HPDE6-E6E7 (cell line): ENCODE measurements at regions not wholly inside any gene's neighbourhood (a gene's known extent, or its start where the extent isn't known, plus 50 kb on each side); places are given as distances from the start of the nearest gene placed in this dataset.
"Not testable (repeated sequence)": the region's sequence is repeated elsewhere in the genome, so short reads cannot be mapped to it uniquely, and the experiment has no call there.

Experiments
- DNase-seq: peaks from one replicate; pipeline ENCODE4 v3.0.0; 2011; ENCODE audit warnings: missing footprints; ENCODE audit errors: extremely low spot score

DNA sequence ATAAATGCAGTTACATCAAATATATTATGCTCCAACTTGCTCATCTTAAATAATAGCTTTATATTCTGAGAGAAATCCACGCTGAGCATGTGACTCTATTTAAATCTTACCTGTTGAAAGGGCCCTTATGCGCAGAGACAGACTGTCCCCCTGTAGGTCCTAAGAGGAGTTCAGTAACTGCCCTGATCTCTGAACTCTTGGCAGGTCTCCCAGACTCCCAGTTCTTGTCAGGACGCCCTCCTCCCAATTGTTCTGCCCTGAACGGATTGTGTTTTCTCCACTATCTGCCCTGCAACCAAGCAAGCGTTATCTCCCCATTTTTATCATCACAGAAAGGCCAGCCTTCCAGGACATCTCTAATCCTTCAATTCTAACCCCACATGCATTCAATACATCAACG is 954.6 kb downstream of the TSN start:
- no peak for DNase-seq

DNA sequence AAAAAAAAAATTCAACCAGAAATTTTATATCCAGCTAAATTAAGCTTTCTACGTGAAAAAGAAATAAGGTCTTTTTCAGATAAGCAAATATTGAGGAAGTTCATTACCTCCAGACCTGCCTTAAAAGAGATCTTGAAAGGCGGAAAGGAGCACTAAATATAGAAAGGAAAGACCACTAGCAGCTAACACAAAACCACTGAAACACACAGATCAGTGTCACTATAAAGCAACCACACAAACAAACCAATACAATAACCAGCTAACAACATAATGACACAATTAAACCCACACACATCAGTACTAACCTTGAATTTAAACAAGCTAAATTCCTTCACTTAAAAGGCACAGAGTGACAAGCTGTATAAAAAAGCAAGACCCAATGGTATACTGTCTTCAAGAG is 958.3 kb downstream of the TSN start:
- DNase-seq, result no peak

DNA sequence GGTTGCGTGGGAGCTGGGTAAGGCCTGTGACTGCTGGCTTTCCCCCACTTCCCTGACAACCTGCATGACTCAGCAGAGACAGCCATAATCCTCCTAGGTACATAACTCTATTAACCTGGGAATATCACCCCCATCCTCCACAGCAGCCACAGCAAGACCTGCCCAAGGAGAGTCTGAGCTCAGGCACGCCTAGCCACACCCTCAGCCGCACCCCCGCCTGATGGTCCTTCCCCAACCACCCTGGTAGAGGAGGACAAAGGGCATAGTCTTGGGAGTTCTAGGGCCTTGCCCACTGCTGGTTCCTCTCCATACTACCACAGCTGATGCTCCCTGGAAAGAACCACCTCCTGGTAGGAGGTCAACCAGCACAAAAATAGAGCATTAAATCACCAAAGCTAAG is 965.4 kb downstream of the TSN start:
- DNase-seq, result not testable (repeated sequence)

DNA sequence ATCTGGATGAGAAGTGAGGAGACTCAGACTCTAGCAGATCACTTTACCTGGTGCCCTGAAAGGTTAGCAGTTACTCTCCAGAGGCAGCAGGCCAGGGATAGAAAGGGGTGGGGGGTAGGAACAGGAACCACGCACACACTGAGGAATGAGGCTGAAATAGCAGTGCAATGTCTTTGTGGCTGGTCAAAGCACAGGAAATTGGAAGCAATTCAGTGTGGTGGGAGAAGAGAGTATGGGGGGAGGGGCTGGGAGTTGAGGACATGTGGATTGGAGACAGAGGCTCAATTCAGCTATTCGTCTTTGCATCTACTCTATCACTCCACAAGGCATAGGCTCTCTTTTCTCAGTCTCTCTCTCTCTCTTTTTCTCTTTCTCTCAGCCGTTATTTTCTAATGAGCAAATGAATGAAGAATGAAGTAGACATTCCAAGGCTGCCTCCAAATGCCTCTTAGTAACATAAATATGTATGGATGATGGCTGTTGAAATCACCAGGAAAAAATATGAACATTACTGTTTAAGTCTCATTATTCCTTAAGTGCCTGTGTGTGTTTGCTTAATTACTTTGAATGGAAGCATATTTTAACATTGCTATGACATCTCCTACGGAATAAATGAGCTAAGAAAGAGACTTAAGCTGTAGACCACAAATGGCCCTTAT is 979.4 kb downstream of the TSN start:
- no peak for DNase-seq

DNA sequence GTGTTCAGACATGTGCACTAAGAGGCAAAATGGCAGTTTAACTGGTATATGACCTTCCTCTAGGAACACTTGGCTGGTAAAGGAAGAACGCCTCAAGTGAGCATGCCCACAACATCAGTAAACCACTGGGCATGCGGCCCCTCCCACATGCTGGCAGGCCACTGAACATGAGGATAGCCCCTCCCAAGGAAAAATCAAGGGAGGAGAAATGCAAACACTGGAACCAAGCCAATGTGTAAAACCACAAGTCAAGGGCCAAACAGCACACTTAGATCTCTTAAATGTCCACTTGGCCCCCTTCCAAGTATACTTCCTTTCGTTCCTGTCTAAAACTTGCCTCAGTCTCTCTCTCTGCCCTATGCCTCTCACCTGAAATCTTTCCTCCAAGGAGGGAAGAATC is 980.8 kb downstream of the TSN start:
- DNase-seq, result no peak

DNA sequence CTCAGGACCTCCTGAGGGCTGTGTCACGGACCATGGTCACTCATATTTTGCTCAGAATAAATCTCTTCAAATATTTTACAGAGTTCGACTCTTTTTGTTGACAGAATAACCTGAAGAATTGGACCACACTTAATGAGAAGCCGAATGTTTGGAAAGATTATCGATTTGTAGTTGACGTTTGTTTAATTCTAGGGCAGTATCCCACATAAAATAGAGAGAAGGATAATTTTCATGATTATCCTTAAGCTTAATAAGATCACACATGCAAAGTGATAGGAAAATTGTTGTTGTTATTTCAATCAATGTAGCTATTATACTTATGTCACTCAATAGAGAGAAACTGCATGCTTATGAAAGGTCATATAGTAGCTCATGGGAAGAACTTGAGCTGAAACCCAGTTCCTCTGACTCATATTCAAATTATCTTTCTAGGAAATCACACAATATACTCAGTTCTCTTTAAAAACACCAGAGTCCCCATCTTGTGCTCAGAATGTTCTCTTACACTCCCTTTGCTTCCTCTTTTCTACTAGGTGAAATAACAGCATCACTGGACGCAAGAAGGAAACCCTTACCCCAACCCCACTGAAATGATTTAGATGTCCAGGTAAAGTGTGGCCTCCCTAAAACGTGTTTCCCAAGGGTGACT is 982.1 kb downstream of the TSN start:
- no peak for DNase-seq

DNA sequence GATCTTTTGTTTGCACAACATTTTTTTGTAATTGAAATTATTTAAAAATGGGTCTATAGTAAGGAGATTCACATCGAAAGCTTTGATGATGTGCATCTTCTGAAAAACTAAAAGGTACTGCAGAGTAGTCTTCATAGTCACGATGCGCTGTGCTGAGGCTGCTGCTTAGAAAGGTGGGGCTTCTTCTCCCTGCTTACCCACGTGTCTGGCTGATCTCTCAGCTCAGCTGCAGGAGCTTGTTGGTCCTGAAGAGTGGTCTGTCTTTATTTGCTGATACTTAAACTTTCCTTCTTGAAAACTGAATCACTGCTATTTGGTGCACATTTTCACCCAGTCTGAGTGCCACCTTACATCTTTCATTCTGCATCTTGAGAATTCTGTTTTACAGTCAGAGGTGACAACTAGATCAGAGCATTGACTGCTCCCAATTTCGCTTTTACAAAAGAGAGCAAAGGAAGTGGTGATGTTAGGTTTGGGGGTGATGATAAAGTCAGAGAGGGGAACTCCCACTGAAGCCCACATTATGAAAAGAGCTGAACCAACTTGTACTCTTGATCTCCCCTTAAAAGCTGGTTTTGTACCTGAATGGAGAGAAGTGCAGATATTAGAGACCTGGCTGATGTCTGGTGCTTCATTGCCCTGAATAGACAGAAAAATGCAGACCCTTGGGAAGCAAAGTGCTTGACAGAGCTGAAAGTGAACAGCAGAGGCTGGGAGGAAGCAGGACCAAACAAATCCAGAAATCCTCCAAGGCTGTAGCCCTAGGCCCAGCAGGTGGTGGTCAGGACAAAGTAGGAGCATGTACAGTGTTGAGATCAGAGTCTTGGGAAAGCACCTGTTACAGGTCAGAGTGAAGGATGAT is 984.5 kb downstream of the TSN start:
- DNase-seq, result no peak

DNA sequence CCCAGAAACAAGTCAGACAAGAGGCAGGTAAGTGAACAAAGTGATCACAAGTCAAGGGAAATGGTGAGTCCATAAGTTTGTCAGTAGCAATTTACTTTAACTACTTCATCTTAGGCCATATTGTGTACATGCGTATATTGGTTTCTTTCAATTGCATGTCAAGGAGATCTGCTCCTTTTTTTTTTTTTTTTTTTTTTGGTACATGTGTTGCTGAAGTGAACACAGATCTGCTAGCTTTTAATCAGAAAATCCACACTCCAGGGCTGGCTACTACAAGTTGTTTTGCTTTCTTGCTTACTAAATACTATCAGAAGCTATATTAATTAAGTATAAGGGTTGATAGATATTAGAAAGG is 985.1 kb downstream of the TSN start:
- no peak for DNase-seq

DNA sequence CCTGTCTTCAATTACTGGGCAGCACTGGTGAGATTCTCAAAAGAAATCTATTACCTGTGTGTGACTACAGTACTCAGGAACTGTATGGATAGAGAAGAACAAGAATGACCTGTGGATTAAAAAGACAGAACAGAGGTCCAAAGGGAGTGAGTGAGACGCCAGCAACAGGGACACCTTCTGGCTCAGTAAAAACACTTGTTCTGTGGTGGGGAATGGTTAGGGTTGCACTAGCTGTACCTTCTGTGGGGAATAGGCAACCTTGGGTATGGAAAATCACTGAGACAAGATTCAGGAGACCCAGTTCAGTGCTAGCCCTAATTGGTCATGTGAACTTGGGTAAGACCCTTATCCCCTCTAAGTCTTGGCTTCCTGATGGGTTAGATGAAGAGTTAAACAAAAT is 986.0 kb downstream of the TSN start:
- no peak for DNase-seq

DNA sequence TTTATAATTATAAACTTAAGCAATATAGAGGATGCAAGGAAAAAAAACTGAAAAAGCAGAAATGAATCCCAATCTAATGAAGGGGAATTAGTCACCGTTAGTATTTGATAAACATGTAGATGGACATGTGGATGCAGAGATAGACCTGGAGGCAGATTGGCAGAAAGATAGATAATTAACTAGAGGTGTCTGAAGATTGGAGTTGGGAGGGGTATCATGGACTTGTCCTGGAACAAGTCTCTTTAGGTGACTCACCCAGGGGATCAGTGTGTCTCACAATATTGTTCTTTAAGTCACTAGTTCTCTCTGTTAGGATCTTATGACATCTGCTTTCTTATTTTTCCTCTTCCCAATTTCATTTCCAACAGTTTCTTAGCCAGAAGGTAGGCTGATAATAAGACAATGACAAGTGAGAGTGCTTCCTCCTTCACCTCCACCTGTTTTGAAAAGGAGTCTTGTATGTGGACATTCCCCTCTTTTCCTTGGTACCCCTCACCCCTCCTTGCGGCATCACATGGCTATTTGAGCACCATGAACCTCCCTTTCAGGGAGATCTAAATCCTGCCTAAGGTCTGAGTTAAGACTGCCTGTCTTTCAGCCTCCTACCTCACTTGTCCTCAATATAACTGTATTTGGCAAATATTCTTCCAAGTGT is 987.7 kb downstream of the TSN start:
- DNase-seq, result no peak

DNA sequence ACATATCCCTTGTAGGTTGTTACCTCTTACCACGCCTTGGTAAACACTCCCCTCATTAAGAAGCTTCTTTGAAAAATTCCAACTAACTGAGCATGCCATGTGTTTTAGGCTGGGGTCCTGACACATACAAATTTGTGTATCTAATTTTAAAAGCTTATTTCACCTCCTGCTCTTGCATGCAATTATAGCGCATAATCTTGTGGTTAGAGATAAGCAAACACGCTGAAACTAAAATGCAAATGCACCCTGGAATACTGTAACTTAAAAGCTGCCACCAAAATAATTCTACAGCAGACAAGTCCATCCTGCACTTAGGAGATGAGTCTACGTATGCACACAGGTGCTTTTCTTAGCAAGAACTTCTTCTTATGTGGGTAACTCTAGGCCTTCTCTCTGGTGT is 990.2 kb downstream of the TSN start:
- no peak for DNase-seq

DNA sequence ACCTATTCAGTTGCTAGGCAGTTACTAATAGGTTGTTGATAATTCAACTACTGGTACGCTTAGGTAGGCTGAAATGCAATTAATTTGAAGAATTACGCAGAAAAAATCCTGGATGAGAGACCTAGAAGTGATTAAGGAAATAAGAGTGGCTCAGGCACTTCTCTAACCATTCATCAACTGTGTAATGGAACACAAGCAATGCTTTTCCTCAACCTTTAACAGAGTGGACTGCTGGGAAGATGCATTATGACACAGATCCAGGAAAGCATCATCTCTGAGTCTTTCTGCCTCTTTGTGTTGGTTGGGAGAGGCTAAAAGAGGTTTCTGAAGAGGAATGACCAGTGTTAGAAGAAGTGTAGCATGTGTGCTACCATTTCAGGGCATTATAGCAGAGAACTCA is 992.2 kb downstream of the TSN start:
- DNase-seq, result no peak

DNA sequence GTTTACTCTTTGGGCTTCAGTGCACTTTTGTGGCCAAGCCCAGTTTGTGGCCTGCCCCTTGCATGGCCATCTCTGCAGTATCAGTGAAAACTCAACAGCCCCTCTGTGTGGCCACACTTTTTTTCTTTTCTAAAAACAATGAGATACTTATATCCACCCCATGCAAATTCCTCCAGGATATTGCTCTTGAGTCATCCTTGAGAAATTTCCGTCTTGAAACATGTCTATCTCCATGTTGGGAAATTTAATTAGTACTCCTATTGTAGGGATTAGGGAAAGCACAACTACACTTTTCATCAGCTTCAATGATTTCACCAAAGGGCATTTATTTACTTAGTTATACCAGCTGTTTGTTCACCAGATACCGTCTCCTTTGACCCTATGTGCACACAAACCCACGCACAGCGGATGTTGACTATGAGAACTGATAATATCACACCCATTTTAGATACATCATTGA is 993.1 kb downstream of the TSN start:
- no peak for DNase-seq

DNA sequence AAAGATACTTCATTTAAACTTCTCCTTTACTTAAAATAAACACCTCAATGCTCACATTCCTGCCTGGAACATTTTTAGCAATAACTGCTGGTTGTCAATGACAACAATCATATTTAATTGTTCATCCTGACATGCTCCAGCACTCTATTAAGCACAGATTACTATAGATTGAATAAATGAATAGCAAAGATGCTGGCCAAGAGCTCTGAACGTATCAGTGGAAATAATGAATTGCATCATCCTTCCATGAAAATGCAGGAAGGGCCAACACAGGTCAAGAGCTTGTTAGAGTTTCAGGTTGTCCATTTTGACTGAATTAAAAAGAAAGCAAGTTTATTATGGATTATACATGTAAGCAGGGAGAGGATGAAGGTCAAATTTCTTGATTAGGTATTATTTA is 994.0 kb downstream of the TSN start:
- no peak for DNase-seq

DNA sequence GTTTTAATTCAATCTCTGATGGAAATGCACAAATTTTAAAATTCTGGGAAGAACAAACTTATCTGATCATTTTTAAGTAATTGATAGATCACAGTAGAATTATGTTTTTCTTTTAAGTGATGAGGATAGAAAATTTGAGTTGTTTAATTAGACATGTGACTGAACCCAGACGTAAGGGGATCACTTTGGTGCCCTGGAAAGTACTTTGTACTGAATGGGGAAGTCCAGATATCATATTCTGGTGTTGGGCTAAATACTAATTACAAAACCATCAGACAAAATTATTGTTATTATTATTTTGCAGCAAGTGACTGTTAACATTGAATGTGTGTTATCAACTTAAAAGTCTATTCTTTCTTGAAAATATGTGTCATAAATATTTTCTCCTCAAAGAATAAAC is 994.6 kb downstream of the TSN start:
- no peak for DNase-seq

DNA sequence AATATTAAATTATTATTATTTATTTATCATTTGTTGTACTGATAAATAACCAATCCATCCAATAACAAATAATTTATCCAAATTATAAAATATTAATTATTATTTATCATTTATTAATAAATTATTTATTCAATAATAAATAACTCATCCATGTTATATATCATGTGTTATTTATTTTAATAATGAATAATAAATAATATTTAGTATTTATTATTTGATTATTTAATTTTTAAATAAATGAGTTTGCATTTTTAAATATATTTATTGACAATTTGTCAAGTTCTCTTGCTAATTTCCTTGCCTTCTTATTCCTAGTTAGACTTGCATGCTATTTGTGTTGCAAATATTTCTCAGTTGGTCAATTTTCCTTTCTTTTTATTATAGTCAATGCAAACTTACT is 995.4 kb downstream of the TSN start:
- no peak for DNase-seq

DNA sequence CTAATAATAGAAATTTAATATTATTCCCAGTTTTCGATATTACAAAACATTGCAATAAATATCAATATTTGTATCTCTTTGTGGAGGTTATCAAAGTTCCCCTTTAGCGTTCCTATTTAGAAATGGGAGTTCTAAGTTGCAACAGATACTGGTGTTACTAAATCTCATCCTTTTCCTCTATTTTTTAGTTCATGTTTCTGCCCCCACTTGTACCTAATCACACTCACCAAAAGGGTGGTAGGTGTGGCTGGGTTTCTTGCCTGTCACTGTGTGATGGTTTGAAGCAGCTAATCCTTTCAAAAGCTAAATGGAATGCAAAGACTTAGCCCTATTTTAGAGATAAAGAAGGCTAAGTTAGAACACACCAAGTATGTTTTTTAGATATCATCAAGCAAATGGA is 997.9 kb downstream of the TSN start:
- DNase-seq, result no peak

DNA sequence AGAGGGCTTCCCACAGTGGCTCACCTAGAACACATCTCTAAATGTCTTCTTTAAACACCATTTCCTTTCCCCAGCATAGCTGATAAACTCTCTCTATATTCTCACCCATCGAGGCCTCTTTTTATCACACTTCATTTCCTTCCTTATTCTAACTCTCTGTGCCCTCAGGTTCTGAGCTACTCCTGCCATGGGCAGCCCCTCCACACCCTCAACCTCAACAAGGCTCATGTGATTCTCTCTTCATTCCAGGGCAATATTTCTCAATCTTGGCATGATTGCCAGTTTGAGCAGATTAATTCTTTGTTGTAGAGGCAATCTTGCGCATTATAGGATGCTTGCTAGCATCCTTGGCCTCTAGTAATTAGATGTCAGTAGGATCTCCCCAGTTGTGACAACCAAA is 999.1 kb downstream of the TSN start:
- no peak for DNase-seq

DNA sequence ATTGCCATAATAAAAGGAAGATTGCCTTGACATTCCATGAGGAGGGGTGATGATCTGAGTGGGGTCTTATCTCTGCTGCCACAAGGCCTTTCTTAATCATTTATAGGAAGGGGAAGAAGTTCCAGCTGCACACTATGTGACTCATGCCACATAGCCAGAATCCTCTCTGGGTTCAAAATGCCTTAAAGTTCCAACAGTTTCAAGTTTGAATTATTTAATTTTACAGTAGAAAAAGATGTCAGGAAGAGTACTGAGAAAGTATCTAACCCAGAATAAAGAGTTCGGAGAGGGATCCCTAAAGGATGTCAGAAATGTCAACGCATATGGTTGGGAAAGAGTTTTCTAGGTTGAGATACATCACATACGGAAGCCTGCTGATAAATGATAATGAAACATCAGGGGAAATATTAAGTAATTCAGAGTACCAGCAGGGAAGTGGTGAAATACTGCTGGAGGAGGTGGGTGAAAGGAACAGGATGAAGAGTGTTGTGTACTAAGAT is 999.9 kb downstream of the TSN start:
- no peak for DNase-seq

DNA sequence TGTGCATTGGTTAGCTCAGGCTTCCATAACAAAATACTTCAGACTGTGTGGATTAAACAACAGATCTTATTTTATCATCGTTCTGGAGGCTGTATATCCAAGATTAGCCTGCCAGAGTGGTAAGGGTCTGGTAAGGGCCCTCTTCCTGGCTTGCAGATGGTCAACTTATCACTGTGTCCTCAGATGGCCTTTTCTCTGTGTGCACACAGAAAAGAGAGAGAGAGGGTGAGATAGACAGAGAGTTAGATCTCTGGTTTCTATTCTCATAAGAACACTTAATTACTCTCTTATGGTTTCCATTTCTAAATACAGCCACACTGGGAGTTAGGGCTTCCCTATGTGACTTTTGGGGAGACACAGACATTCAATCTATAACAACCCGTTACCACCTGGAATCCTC is 1003.5 kb downstream of the TSN start:
- no peak for DNase-seq

DNA sequence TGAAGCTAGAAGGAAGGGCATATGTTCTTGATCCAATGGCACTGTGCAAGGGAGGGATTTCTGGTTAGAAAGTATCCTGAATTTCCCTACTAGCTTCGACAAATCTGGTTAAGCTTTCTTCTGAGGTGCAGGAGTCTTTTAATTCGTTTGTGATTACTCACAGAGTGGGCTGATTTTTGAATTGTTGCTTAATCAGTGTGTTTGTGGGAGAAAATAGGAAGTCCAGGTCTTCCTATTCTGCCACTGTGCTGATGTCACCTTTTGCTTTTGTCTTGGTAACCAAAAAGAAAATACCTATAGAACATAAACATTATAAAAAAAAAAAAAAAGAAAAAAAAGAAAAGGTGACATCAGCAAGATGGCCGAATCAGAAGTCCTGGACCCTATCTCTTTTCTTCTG is 1008.6 kb downstream of the TSN start:
- no peak for DNase-seq

DNA sequence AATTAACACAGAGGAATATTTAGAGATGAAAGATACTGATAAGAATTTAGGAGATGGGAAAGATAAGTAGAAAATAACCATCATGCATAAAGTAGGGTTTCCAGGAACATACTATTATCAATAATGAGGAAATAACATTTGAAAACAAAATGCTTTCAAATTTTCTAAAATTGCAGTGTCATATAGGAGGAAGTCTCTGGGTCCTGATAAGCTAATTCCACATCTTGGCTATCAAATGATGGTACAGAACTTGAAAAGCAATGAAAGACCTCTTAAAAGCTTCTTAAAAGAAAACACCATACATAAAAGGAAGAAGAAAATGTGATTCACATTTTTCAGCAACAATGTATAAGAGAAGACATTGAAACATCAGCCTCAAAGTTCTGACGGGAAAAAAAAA is 1024.8 kb downstream of the TSN start:
- no peak for DNase-seq
